HG02852 (cell line): ENCODE measurements at regions not wholly inside any gene's neighbourhood (a gene's known extent, or its start where the extent isn't known, plus 50 kb on each side); places are given as distances from the start of the nearest gene placed in this dataset.

ENCODE experiments used
- ATAC-seq: cut with Tn5 transposase; IDR thresholded peaks from one replicate; pipeline ENCODE4 v1.9.1; 2021; ENCODE audit warnings: mild to moderate bottlenecking, moderate library complexity; ENCODE audit not compliant: unreplicated experiment

DNA sequence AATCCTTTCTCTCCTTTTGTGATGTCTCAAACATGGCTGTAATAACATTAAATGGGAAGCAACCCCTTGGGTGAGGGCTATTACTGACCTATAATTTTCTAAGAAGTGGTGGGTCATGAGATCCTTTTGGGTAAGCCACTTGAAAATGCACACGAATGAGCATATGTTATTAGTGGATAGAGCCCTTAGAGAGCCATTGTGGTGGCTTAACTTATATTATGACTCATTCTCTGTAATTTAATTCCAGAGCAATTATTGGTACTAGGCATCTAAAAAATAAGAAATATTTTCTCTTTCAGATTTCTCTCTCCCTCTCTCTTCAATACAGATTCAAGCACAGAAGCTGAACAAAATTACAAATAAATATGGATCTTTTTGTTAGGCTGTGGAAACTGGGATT lies 1177.4 kb upstream of the PHF14 start:
- ATAC-seq, result no peak

DNA sequence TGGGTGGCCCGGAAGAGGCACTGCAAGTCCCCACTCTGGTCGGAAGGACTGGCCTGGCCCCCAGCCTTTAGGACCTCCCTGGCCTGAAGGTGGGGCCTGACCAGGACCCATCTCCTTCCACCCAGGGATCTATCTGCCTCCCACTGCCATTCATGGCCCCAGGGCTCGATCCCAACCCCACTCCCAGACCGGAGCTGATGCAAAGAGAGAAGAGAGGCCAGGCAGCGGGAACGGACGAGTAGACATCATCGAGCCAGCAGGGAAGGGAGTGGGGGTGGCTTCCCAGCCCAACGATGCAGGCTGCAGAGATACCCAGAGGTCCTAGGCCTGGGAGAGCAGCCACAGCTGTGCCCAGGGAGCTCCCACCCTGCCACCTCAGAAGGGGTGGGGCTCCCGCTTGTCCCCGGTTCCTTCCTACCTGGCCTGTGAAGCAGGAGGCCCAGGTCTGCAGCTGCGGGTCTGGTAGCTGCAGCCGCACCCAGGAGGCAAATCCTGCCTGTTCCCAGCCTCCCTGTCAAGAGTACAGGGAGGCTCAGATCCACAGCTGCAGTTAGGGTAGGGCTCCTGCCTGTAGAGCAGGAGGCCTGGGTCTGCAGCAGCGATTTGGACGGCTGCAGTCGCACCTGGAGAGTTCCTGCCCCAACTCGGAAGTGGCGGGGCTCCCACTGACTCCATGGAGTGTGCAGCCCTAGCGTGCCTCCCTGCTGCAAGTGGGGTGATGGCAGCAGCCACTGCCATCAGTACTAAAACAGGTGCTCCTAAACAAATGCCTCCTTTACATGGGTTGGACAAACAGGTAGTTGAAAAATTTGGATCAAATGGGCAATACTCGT lies 1151.0 kb upstream of the PHF14 start:
- ATAC-seq, result no peak

DNA sequence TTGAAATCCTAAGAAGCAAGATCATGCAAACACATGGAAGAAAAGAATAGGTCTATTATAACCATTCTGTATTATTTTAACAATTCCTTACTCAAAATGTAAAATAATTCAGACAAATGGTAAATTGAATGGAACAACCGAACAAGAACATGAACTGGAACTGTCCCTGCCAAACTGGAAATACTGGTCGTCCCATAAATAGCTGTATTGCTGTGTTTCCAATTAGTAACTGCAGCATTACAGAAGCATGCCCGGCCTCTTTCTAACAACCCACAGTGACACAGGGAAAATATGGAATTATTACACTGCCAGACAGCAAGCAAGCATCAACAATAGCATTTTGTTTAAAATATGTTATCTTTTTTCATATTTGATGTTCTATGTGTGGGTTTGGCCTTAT lies 1138.5 kb upstream of the PHF14 start:
- ATAC-seq, result no peak

DNA sequence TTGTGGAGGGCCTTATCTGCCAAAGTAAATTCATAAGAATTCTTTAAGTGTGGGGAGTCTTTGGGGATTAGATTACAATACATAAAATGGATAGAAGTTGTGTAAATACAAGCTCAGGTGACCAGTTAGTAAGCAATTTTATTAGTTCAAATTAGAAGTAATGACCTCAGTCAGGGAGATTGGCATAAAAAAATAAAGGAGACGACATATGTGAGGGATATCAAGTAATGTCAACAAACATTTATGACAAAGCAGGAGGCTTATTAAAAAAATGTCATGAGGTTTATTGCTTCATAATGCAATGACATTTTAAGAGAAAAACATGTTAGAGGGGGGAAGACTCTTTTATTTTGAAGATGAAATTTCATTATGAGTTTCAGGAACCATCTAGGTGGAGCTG lies 1137.0 kb upstream of the PHF14 start:
- ATAC-seq, result no peak

DNA sequence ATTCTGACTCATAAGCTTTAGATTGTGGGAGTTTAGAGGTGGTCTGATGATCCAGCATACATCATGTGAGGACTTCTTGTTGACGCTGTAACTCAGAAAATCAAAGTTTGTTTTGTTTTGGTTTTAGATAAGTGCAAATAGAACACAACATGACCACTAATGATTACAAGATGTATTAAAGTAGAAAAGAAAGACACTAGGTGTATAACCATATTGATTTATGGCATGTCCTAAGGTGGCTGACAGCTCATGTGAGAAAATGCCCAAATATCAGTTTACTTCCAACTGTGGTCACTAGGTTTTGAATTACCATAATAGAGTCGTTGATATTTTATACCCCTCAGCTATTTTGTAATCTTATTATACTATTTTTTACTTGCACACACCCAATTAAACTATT lies 1131.4 kb upstream of the PHF14 start:
- no peak for ATAC-seq

DNA sequence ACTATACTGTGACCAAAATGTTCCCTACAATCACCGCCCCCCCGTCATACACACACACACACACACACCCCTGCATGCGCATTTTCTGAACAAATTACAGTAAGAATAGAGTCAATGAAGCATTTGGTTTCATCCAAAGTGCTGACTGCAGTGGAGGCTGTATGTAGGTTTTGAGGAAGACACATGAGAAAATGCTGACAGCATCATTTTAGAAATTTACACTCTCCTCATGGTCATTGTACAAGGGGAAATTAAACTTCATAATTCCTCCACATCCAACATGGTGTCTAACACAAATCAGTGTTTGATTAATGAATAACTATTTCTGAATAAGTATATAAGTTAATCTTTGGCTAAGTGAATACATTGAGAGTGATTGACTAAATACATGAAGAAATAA lies 1126.8 kb upstream of the PHF14 start:
- ATAC-seq, result no peak

DNA sequence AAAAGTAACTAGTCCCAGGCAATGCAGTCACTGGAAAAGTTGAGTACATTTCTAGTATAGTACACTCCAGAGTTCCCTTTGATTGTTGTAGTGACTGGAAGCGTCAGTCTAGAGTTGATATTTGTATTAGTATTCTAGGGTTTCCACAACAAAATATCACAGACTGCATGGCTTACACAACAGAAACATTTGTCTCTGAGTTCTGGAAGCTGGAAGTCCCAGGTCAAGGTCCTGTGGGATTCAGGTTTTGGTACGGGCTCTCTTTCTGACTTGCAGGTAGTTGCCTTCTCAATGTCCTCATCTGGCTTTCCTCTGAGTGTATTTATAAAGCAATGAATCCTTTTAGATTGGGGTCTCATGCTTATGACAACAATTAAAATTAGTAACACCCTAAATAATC lies 1119.1 kb upstream of the PHF14 start:
- no peak for ATAC-seq

DNA sequence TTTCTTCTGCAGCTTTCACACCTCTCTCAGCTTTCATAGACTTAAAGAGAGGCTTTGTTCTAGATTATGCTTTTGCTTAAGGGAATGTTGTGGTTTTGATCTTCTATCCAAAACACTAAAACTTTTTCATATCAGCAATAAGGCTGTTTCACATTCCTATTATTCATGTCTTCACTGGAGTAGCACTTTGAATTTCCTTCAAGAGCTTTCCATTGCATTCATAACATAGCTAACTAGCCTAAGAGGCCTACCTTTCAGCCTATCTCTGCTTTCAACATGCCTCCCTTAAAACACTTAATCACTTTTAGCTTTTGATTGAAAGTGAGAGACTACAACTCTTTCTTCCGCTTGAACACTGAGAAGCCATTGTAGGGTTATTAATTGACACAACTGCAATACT lies 1117.0 kb upstream of the PHF14 start:
- ATAC-seq, result no peak

DNA sequence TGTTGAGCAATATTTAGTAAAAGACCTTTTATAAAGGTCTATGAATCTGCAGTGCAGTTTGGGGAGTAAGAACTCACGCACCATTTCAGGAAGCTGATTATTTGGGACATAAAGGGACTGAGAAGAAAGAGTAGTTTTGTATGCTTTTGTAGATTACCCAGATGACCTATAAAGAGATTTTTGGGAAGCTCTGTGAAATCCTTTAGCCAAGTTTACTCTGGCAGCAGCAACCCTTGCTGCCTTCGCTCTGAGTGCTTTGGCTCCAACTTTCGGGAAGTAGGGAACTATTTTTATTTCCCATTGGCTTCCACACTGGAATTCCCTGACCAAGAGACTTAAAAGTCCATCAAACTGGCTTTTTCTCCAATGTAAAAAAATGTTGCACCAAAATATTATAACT lies 1110.1 kb upstream of the PHF14 start:
- no peak for ATAC-seq

DNA sequence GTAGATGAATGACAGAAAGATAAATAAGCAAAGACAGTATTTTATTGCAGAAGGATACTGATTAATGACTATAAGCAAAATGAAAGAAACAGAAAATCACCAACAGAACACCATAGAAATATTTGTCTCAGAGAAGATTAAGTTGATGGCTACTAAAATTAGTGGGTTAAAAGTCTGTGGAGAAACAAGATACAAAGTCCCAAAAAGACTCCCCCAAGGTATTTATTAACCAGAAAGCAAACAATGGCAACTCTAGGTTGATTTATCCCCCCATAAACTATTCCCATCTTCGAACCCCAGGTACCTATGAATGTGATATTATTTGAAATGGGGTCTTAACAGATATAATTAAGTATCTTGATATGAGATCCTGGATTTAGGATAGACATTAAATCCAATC lies 1104.5 kb upstream of the PHF14 start:
- ATAC-seq, result no peak

DNA sequence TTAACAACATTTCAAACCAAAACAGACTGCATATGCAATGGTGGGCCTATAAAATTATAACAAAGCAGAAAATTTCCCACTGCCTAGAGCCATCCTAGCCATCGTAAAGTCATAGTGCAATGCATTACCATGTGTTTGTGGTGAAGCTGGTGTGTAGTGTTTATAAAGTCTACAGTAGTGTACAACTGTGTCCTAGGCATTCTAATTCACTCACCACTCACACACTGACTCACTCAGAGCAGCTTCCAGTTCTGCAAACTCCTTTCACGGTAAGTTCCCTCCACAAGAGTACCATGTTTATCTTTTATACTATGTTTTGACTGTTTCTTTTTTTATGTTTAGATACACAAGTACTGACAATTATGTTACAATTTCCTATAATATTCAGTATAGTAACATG lies 1104.1 kb upstream of the PHF14 start:
- no peak for ATAC-seq

DNA sequence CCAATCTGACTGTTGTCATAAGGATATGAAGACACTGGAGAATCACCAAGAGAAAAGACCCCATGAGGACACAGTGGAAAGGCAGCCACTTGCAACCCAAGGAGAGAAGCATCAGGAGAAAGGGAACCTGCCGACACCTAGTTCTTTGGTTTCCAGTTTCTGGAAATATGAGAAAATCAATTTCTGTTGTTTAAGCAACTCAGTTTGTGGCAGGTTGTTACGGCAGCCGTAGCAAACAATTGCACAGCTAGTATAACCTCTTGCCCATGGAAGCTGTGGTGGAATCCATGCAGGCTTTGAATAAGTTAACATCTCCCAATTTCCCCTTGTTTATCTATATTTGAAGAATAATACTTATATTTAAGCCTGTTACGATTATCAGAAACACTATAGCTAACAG lies 1103.0 kb upstream of the PHF14 start:
- no peak for ATAC-seq

DNA sequence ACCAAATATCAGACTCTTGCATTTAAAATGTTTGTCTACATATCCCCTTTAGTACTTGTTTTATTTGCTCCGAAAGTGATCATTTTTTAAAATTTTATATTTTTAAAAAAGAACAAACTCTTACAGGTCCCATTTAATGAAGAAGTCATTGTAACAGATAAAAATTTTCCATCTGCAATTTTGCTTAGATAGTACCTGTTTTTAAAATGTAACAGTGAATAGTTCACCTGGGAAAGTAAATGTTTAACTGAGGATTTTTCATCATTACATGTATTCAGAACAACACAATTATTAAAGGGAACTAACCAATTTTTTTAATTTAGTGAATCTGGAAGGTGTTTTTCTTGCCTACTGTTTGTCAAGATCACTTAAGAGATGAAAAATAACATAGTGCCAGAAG lies 1099.5 kb upstream of the PHF14 start:
- ATAC-seq, result no peak

DNA sequence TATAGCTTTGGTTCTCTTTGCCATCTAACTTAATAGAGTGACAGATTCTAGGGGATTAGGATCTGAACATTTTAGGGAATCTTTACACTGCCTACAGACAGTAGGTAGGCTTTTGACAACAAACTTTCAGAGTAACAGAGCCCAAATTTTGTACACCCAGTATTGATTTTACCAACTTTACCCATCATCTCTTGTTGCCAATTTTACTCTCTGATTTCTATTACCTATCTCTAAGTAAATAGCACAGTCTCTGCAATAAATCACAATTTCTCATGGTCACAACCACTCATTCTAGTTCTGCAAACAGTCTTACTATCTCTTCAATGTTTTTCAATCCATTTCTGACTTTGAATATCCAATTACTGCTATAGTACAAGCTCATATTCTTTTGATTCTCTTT lies 1097.6 kb upstream of the PHF14 start:
- ATAC-seq, result no peak

DNA sequence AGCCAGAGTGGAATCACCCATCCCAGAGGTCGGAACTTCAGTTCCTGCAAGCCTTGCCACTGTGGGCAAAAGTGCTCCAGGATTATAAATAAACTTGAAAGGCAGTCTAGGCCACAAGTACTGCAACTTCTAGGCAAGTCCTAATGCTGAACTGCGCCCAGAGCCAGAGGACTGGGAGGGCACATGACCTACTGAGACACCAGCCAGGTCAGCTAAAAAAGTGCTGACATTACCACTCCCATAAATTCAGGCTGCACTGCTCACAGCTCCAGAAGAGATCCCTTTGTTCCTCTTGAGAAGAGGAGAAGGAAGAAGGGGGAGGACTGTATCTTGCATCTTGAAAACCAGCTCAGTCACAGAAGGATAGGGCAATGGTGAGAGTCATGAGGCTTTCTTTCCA lies 1084.1 kb upstream of the PHF14 start:
- ATAC-seq, result no peak

DNA sequence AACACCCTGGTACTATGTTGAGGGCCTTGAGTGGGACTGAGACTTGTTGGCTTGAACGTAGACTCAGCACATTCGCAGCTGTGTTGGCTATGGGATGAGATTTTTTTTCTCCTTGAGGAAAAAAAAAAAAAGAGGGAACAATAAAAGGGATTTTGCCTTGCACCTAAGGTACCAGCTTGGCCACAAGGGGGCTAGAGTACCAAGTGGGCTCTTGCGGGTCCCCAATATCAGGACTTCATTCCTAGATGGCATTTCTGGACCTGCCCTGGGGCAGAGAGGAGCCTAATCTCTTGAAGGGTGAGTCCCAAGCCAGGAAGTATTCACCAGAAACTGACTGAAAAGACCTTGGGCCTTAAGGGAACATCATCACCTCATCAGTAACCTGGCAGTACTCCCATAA lies 1083.6 kb upstream of the PHF14 start:
- no peak for ATAC-seq

DNA sequence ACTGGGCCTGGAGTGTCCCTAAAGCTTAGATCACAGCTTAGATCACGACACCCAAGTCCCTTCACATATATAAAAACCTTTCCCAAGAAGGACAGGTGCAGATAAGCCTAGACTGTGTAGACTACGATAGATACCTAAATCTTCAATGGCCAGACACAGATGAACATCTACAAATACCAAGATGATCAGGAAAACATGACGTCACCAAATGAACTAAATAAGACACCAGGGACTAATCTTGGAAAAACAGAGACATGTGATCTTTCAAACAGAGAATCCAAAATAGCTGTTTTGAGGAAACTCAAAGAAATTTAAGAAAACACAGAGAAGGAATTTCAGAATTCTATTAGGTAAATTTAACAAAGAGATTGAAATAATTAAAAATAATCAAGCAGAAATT lies 1082.6 kb upstream of the PHF14 start:
- ATAC-seq, result no peak

DNA sequence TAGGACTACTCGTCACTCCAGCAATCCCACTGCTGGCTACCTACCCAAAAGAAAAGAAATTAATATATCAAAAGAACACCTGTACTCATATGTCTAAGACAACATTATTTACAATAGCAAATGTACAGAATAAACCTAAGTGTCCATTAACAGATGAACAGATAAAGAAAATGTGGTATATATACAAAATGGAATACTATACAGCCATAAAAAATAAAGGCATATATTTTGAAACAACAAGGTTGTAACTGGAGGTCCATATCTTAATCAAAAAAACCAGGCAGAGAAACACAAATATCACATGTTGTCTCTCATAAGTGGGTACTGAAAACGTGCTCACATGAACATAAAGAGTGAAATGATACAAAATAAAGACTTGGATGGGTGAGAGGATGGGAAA lies 1073.3 kb upstream of the PHF14 start:
- no peak for ATAC-seq

DNA sequence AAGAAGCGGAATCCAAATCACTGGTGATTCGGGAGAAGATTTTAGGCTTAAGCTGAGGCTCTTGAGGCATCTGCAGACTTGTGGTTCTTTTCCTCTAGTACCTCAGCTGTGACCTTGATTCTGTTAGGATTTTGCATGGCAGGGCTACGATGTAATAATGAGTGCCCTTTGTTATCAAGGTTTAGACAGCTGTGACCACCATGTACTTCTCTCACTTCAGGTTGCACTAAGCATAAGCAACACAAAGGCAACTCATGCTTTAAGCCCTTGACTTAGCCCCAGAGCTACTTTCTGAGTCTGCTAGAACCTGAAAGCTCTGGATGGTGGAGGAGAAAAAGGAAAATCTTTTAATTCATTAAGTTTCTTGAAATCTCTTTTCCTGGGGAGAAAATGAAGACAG lies 1052.3 kb upstream of the PHF14 start:
- no peak for ATAC-seq

DNA sequence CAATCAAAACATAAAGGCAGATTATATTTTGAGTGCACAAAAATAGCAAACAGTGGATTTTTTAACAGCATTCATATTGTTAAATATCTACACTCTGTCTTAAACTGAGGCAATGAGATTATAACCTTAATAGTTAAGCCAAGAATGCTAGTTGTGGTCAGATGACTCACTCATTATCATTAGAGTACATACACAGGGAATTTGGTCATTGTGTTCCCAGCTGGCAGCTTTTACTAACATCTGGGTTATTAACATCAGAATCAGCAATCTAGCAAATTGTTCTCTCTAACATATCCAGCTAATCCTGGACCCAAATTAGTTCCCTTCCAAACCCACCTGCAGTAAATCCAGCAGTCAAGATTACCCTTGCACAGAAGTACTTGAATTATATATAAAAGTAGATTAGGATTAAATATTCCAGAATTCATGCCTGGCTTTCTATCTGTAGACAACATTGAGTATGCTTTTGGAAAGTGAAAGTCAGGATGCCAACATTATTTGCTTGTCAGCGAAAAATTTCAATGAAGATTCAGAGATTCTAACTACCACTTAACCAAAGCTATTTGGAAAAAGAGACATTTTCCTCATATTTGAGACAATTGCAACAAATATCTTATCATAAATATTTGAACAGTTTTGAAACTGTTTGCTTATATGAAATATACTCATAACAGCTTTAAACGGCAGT lies 1035.6 kb upstream of the PHF14 start:
- no peak for ATAC-seq

DNA sequence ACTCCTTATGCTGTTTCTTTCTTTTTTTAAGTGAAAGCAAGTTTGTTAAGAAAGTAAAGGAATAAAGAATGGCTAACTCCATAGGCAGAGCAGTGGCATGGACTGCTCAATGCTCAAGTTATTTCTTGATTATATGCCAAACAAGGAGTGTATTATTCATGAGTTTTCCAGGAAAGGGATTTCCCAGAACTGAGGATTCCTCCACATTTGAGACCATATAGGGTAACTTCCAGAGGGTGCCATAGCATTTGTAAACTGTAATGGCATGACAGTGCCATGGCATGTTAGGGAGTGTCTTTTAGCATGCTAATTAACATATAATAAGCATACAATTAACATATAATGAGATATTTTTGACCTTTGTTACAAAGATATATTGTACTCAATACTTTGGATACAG lies 1034.5 kb upstream of the PHF14 start:
- no peak for ATAC-seq

DNA sequence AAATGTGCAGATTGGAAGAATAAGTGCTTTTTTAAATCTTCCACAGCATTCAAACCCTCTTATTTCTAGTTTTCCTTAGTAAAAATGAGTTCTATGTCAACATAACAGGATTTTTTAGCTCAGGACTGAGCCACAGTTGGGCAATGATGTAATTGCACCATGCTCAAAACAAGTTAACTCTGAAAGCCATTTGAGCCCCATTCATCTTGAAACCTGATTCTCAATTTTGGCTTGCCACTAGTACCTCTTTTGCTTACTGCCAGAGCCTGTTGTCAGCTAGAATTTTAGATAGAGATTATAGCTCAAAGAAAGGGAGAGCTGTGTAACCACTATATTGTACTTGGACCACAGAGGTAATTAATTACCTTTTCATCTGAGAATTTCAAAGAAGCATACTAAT lies 1028.5 kb upstream of the PHF14 start:
- no peak for ATAC-seq

DNA sequence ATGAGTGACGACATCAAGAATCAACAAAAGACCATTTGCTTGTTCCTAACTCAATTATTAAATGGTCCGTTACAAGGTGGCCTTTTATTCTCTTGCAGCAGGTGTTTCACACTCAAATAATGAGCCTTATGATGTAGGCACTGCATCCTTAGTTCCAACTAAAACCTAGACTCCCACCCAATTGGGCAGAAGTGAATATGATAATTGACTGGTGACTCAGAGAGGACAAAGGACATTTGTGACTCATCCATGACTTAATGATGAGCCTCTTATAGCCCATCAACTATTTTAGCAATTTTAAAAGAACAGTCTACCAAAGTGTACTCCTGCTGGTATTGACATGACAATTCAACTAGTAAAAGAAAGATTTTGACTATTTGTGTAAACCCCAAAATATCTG lies 1027.8 kb upstream of the PHF14 start:
- ATAC-seq, result no peak
